ENCODE measurements at regions not wholly inside any gene's neighbourhood (a gene's known extent, or its start where the extent isn't known, plus 50 kb on each side); places are given as distances from the start of the nearest gene placed in this dataset.

- no peak for TF ChIP-seq REST (IDR thresholded peaks at IDR 0.05; ENCODE audit: borderline replicate concordance in 1 of 2, low read depth in 1 of 2, low read length in 2 of 2)
Measured at GRCh38 chr15:47116698-47117097, 600.6 kb upstream of the SEMA6D start (continued).

- no TSS peak for BruUV-seq (replicated peaks)
- POLR2A ChIA-PET = no interaction called here
- no peak for FAIRE-seq
- TF ChIP-seq KLF15 (CRISPR knock-in tag; IDR thresholded peaks at IDR 0.05; ENCODE audit: borderline replicate concordance) (no peak), HNF4A (CRISPR knock-in tag; IDR thresholded peaks at IDR 0.05) (no peak), ZNF674 (CRISPR knock-in tag; IDR thresholded peaks at IDR 0.05; ENCODE audit: low read depth) (no peak), ZFAT (CRISPR knock-in tag; conservative IDR thresholded peaks at IDR 0.05) (no peak), ZNF609 (CRISPR knock-in tag; IDR thresholded peaks at IDR 0.05; ENCODE audit: borderline replicate concordance) (no peak), LRRFIP1 (CRISPR knock-in tag; conservative IDR thresholded peaks at IDR 0.05) (no peak), ETS1 (CRISPR knock-in tag; IDR thresholded peaks at IDR 0.05) (no peak), ZMAT5 (CRISPR knock-in tag; IDR thresholded peaks at IDR 0.05; ENCODE audit: borderline replicate concordance, low read depth) (no peak), ZFP90 (CRISPR knock-in tag; IDR thresholded peaks at IDR 0.05; ENCODE audit: borderline replicate concordance) (no peak)
Measured at GRCh38 chr15:47119349-47119748, 598.0 kb upstream of the SEMA6D start.

More at GRCh38 chr15:47119349-47119748, 598.0 kb upstream of the SEMA6D start:
- Histone ChIP-seq H3K9ac (ENCODE audit: insufficient read depth, low read depth, low read length) (no peak overlapping the region), H3K27me3 (ENCODE audit: control insufficient read depth in 1 of 2, insufficient read depth in 2 of 2, low read length in 2 of 2) (no peaks in the 10 kb centered on the region), H3K4me1 (ENCODE audit: insufficient read depth, low read length) (peaks cover 5% of the 10 kb centered on the region; the same call in 1 of the 2 replicates), H3K79me2 (ENCODE audit: insufficient read depth, low read length) (no peaks in the 10 kb centered on the region), H2AFZ (ENCODE audit: low read length) (no peak overlapping the region), H3K9me3 (ENCODE audit: low read length) (peaks cover 65% of the 10 kb centered on the region), H3K36me3 (replicated peaks in 1 of 2; ENCODE audit: control insufficient read depth in 1 of 2, insufficient read depth in 2 of 2, low read length in 2 of 2) (no peaks in the 10 kb centered on the region), H3K4me2 (ENCODE audit: low read depth, low read length) (no peak overlapping the region), H3K27ac (ENCODE audit: extremely low read length, insufficient read depth, low read length) (no peak overlapping the region), H4K20me1 (ENCODE audit: insufficient read depth, low read length) (no peaks in the 10 kb centered on the region), H3K4me3 (replicated peaks in 1 of 3; ENCODE audit: insufficient read depth in 1 of 3, low read depth in 2 of 3, low read length in 3 of 3) (no peak overlapping the region)
- no peak for ATAC-seq
- CTCF ChIA-PET (ENCODE audit: low intra/inter-chr PET ratio, low total read pairs) = no interaction called here
- in situ Hi-C loops (cut with HindIII; ENCODE audit: extremely low pct_ligation_motif_present, low pct_unique_long_range_greater_than_20kb) (no loop called here), intact Hi-C loops (cut with micrococcal nuclease; ENCODE audit: unreplicated experiment) (no loop called here)
- no peak for DNase-seq (ENCODE audit: low spot score)
